ENCODE measurements at regions not wholly inside any gene's neighbourhood (a gene's known extent, or its start where the extent isn't known, plus 50 kb on each side); places are given as distances from the start of the nearest gene placed in this dataset.

- no peak for DNase-seq
- Mint-ChIP-seq H3K27ac (no peak overlapping the region), H3K36me3 (no peaks in the 10 kb centered on the region), H3K9me3 (peaks cover 0 to 12% (median 4%) of the 10 kb centered on the region in 7 donors), H3K27me3 (no peaks in the 10 kb centered on the region), H3K4me3 (no peak overlapping the region), H3K4me1 (no peaks in the 10 kb centered on the region)
- Histone ChIP-seq H3K36me3 (ENCODE audit: control insufficient read depth, insufficient read depth, low read length) (no peaks in the 10 kb centered on the region), H3K4me1 (ENCODE audit: control insufficient read depth, insufficient read depth, low read length, poor library complexity, severe bottlenecking) (no peaks in the 10 kb centered on the region), H3K4me3 (ENCODE audit: low read depth, low read length) (no peak overlapping the region), H3K27me3 (ENCODE audit: control insufficient read depth, insufficient read depth, low read length) (no peaks in the 10 kb centered on the region), H3K9me3 (ENCODE audit: control insufficient read depth in 2 of 2, low read length in 2 of 2) (peaks cover 0 to 2% of the 10 kb centered on the region in 2 experiments), H3K27ac (ENCODE audit: insufficient read depth, low read length, poor library complexity, severe bottlenecking) (no peak overlapping the region)
- no peak for ATAC-seq (ENCODE audit: low read depth in 2 of 2)
Observed at GRCh38 chr9:23571414-23572104, 254.5 kb downstream of the ELAVL2 start.

- H3K27ac Mint-ChIP-seq = no peak overlapping the region
- no peaks in the 10 kb centered on the region for H3K27me3 ChIP-seq (ENCODE audit: control insufficient read depth, insufficient read depth, low read length)
- no peaks in the 10 kb centered on the region for H3K4me1 ChIP-seq (ENCODE audit: control insufficient read depth, insufficient read depth, low read length, poor library complexity, severe bottlenecking)
- H3K27ac ChIP-seq (ENCODE audit: insufficient read depth, low read length, poor library complexity, severe bottlenecking) = no peak overlapping the region
- H3K4me3 ChIP-seq (ENCODE audit: low read depth, low read length) = no peak overlapping the region
- ATAC-seq (ENCODE audit: low read depth in 2 of 2) (no peak), DNase-seq (no peak)
- no peaks in the 10 kb centered on the region for H3K36me3 ChIP-seq (ENCODE audit: control insufficient read depth, insufficient read depth, low read length)
- no peak overlapping the region for H3K4me3 Mint-ChIP-seq
- H3K9me3 Mint-ChIP-seq = peaks cover 0 to 13% (median 5%) of the 10 kb centered on the region in 7 donors
- no peaks in the 10 kb centered on the region for H3K27me3 Mint-ChIP-seq
- H3K4me1 Mint-ChIP-seq = no peaks in the 10 kb centered on the region
- no peaks in the 10 kb centered on the region for H3K36me3 Mint-ChIP-seq
- H3K9me3 ChIP-seq (ENCODE audit: control insufficient read depth in 2 of 2, low read length in 2 of 2) = peaks cover 0 to 2% of the 10 kb centered on the region in 2 experiments
Observed at GRCh38 chr9:23573800-23574199, 252.2 kb downstream of the ELAVL2 start.

- Mint-ChIP-seq H3K27ac (peak overlapping the region in 1 of 3 donors; percentile 0), H3K36me3 (no peaks in the 10 kb centered on the region), H3K27me3 (no peaks in the 10 kb centered on the region), H3K4me1 (no peaks in the 10 kb centered on the region), H3K4me3 (no peak overlapping the region), H3K9me3 (peaks cover 0 to 13% (median 5%) of the 10 kb centered on the region in 7 donors)
- ATAC-seq (ENCODE audit: low read depth in 2 of 2) = no peak
- no peak for DNase-seq
- no peak overlapping the region for H3K27ac ChIP-seq (ENCODE audit: insufficient read depth, low read length, poor library complexity, severe bottlenecking)
- H3K36me3 ChIP-seq (ENCODE audit: control insufficient read depth, insufficient read depth, low read length) = no peaks in the 10 kb centered on the region
- no peaks in the 10 kb centered on the region for H3K27me3 ChIP-seq (ENCODE audit: control insufficient read depth, insufficient read depth, low read length)
- no peak overlapping the region for H3K4me3 ChIP-seq (ENCODE audit: low read depth, low read length)
- H3K4me1 ChIP-seq (ENCODE audit: control insufficient read depth, insufficient read depth, low read length, poor library complexity, severe bottlenecking) = no peaks in the 10 kb centered on the region
- H3K9me3 ChIP-seq (ENCODE audit: control insufficient read depth in 2 of 2, low read length in 2 of 2) = no peaks in the 10 kb centered on the region
Observed at GRCh38 chr9:23577611-23578010, 248.4 kb downstream of the ELAVL2 start.

- Mint-ChIP-seq H3K27ac (no peak overlapping the region), H3K36me3 (no peaks in the 10 kb centered on the region), H3K27me3 (no peaks in the 10 kb centered on the region), H3K4me1 (no peaks in the 10 kb centered on the region), H3K4me3 (no peak overlapping the region), H3K9me3 (peaks cover 0 to 12% (median 4%) of the 10 kb centered on the region in 7 donors)
- Histone ChIP-seq H3K27ac (ENCODE audit: insufficient read depth, low read length, poor library complexity, severe bottlenecking) (no peak overlapping the region), H3K4me3 (ENCODE audit: low read depth, low read length) (no peak overlapping the region), H3K27me3 (ENCODE audit: control insufficient read depth, insufficient read depth, low read length) (no peaks in the 10 kb centered on the region), H3K36me3 (ENCODE audit: control insufficient read depth, insufficient read depth, low read length) (no peaks in the 10 kb centered on the region), H3K4me1 (ENCODE audit: control insufficient read depth, insufficient read depth, low read length, poor library complexity, severe bottlenecking) (no peaks in the 10 kb centered on the region), H3K9me3 (ENCODE audit: control insufficient read depth in 2 of 2, low read length in 2 of 2) (no peaks in the 10 kb centered on the region)
- DNase-seq = no peak
- no peak for ATAC-seq (ENCODE audit: low read depth in 2 of 2)
Observed at GRCh38 chr9:23581931-23582330, 244.1 kb downstream of the ELAVL2 start.

- H3K4me3 ChIP-seq (ENCODE audit: low read depth, low read length) = no peak overlapping the region
- Mint-ChIP-seq H3K27me3 (no peaks in the 10 kb centered on the region), H3K36me3 (no peaks in the 10 kb centered on the region), H3K4me3 (no peak overlapping the region), H3K27ac (no peak overlapping the region), H3K9me3 (peaks cover 0 to 12% (median 4%) of the 10 kb centered on the region in 7 donors), H3K4me1 (no peaks in the 10 kb centered on the region)
- H3K4me1 ChIP-seq (ENCODE audit: control insufficient read depth, insufficient read depth, low read length, poor library complexity, severe bottlenecking) = no peaks in the 10 kb centered on the region
- no peaks in the 10 kb centered on the region for H3K27me3 ChIP-seq (ENCODE audit: control insufficient read depth, insufficient read depth, low read length)
- no peak overlapping the region for H3K27ac ChIP-seq (ENCODE audit: insufficient read depth, low read length, poor library complexity, severe bottlenecking)
- ATAC-seq (ENCODE audit: low read depth in 2 of 2) = no peak
- no peaks in the 10 kb centered on the region for H3K36me3 ChIP-seq (ENCODE audit: control insufficient read depth, insufficient read depth, low read length)
- no peaks in the 10 kb centered on the region for H3K9me3 ChIP-seq (ENCODE audit: control insufficient read depth in 2 of 2, low read length in 2 of 2)
- DNase-seq = no peak
Observed at GRCh38 chr9:23582836-23583235, 243.2 kb downstream of the ELAVL2 start.

- peaks cover 4 to 17% (median 6%) of the 10 kb centered on the region in 7 donors for H3K9me3 Mint-ChIP-seq
- no peak for ATAC-seq (ENCODE audit: low read depth in 2 of 2)
- H3K27me3 Mint-ChIP-seq = no peaks in the 10 kb centered on the region
- no peak overlapping the region for H3K4me3 ChIP-seq (ENCODE audit: low read depth, low read length)
- no peaks in the 10 kb centered on the region for H3K4me1 ChIP-seq (ENCODE audit: control insufficient read depth, insufficient read depth, low read length, poor library complexity, severe bottlenecking)
- H3K27ac ChIP-seq (ENCODE audit: insufficient read depth, low read length, poor library complexity, severe bottlenecking) = no peak overlapping the region
- no peak overlapping the region for H3K4me3 Mint-ChIP-seq
- DNase-seq = no peak
- peaks cover 0 to 5% (median 0%) of the 10 kb centered on the region in 4 donors for H3K4me1 Mint-ChIP-seq
- no peaks in the 10 kb centered on the region for H3K36me3 Mint-ChIP-seq
- H3K36me3 ChIP-seq (ENCODE audit: control insufficient read depth, insufficient read depth, low read length) = no peaks in the 10 kb centered on the region
- no peaks in the 10 kb centered on the region for H3K9me3 ChIP-seq (ENCODE audit: control insufficient read depth in 2 of 2, low read length in 2 of 2)
- H3K27ac Mint-ChIP-seq = no peak overlapping the region
- H3K27me3 ChIP-seq (ENCODE audit: control insufficient read depth, insufficient read depth, low read length) = no peaks in the 10 kb centered on the region
Observed at GRCh38 chr9:23586906-23587305, 239.1 kb downstream of the ELAVL2 start.

GRCh38 chr9:23587433-23587832 is 238.6 kb downstream of the ELAVL2 start:
- Mint-ChIP-seq H3K27ac (no peak overlapping the region), H3K9me3 (peaks cover 4 to 17% (median 6%) of the 10 kb centered on the region in 7 donors), H3K4me1 (peaks cover 0 to 5% (median 0%) of the 10 kb centered on the region in 4 donors), H3K36me3 (no peaks in the 10 kb centered on the region), H3K27me3 (no peaks in the 10 kb centered on the region), H3K4me3 (no peak overlapping the region)
- Histone ChIP-seq H3K27ac (ENCODE audit: insufficient read depth, low read length, poor library complexity, severe bottlenecking) (no peak overlapping the region), H3K4me1 (ENCODE audit: control insufficient read depth, insufficient read depth, low read length, poor library complexity, severe bottlenecking) (no peaks in the 10 kb centered on the region), H3K4me3 (ENCODE audit: low read depth, low read length) (no peak overlapping the region), H3K9me3 (ENCODE audit: control insufficient read depth in 2 of 2, low read length in 2 of 2) (no peaks in the 10 kb centered on the region), H3K36me3 (ENCODE audit: control insufficient read depth, insufficient read depth, low read length) (no peaks in the 10 kb centered on the region), H3K27me3 (ENCODE audit: control insufficient read depth, insufficient read depth, low read length) (no peaks in the 10 kb centered on the region)
- ATAC-seq (ENCODE audit: low read depth in 2 of 2) = no peak
- no peak for DNase-seq

- Mint-ChIP-seq H3K4me1 (peaks cover 0 to 5% (median 0%) of the 10 kb centered on the region in 4 donors), H3K4me3 (no peak overlapping the region), H3K9me3 (peaks cover 4 to 17% (median 6%) of the 10 kb centered on the region in 7 donors), H3K36me3 (no peaks in the 10 kb centered on the region), H3K27ac (no peak overlapping the region), H3K27me3 (no peaks in the 10 kb centered on the region)
- Histone ChIP-seq H3K4me1 (ENCODE audit: control insufficient read depth, insufficient read depth, low read length, poor library complexity, severe bottlenecking) (no peaks in the 10 kb centered on the region), H3K9me3 (ENCODE audit: control insufficient read depth in 2 of 2, low read length in 2 of 2) (no peaks in the 10 kb centered on the region), H3K36me3 (ENCODE audit: control insufficient read depth, insufficient read depth, low read length) (no peaks in the 10 kb centered on the region), H3K27me3 (ENCODE audit: control insufficient read depth, insufficient read depth, low read length) (no peaks in the 10 kb centered on the region), H3K27ac (ENCODE audit: insufficient read depth, low read length, poor library complexity, severe bottlenecking) (no peak overlapping the region), H3K4me3 (ENCODE audit: low read depth, low read length) (no peak overlapping the region)
- DNase-seq (no peak), ATAC-seq (ENCODE audit: low read depth in 2 of 2) (no peak)
Observed at GRCh38 chr9:23587903-23588302, 238.1 kb downstream of the ELAVL2 start.
